Progenitor cell of endocrine pancreas (in vitro differentiated cells): ENCODE measurements at regions not wholly inside any gene's neighbourhood (a gene's known extent, or its start where the extent isn't known, plus 50 kb on each side); places are given as distances from the start of the nearest gene placed in this dataset.

ENCODE experiments used
- DNase-seq: peaks from one replicate; pipeline ENCODE4 v3.0.0; 2021; ENCODE audit warnings: low spot score; ENCODE audit not compliant: unreplicated experiment
- H3K27ac Mint-ChIP-seq: 2 replicates; pipeline ENCODE4 v1.8.0; 2021; ENCODE audit warnings: mild to moderate bottlenecking, moderate library complexity, mixed read lengths
- H3K27me3 Mint-ChIP-seq: 2 replicates; pipeline ENCODE4 v1.8.0; 2021; ENCODE audit warnings: mixed read lengths
- H3K36me3 Mint-ChIP-seq: 2 replicates; pipeline ENCODE4 v1.8.0; 2022; ENCODE audit warnings: mixed read lengths; ENCODE audit not compliant: insufficient read depth
- H3K4me1 Mint-ChIP-seq: 2 replicates; pipeline ENCODE4 v1.8.0; 2021; ENCODE audit warnings: low read depth, mixed read lengths
- H3K4me3 Mint-ChIP-seq: 2 replicates; pipeline ENCODE4 v1.8.0; 2021; ENCODE audit warnings: low read depth, mild to moderate bottlenecking, moderate library complexity, mixed read lengths
- H3K9me3 Mint-ChIP-seq: 2 replicates; pipeline ENCODE4 v1.8.0; 2021; ENCODE audit warnings: low read depth, mixed read lengths
- TF ChIP-seq, protein P1 (sequence below): fragments of 200-600 bp; sonication (generic); IDR thresholded peaks from one replicate; pipeline ENCODE4 v1.5.0; 2021; ENCODE audit warnings: antibody characterized with exemption, mild to moderate bottlenecking; ENCODE audit not compliant: unreplicated experiment

DNA sequence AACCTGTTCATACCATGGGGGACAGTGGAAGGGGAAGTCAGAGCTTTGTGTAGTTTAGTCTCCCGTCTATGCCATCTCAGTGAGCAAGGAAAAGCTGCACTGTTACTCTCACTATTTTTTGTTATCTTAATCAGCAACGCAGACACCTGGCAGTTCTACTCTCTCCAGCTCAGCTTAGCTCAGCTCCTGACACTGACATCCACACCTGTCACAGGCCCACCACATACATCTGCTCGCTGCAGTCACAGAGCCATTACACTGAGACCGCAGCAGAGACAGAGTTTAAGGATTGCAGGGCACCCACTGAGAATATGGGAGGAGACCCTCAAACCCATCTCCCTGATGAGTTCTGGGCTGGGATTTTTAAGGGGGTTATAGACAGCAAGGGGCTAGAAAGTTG is 257.3 kb upstream of the AKR1E2 start:
- no peak for DNase-seq
- no peaks in the 10 kb centered on the region for H3K27me3 Mint-ChIP-seq
- H3K4me1 Mint-ChIP-seq = no peaks in the 10 kb centered on the region
- H3K27ac Mint-ChIP-seq = no peak overlapping the region
- no peak overlapping the region for H3K4me3 Mint-ChIP-seq
- TF ChIP-seq, protein P1, sequence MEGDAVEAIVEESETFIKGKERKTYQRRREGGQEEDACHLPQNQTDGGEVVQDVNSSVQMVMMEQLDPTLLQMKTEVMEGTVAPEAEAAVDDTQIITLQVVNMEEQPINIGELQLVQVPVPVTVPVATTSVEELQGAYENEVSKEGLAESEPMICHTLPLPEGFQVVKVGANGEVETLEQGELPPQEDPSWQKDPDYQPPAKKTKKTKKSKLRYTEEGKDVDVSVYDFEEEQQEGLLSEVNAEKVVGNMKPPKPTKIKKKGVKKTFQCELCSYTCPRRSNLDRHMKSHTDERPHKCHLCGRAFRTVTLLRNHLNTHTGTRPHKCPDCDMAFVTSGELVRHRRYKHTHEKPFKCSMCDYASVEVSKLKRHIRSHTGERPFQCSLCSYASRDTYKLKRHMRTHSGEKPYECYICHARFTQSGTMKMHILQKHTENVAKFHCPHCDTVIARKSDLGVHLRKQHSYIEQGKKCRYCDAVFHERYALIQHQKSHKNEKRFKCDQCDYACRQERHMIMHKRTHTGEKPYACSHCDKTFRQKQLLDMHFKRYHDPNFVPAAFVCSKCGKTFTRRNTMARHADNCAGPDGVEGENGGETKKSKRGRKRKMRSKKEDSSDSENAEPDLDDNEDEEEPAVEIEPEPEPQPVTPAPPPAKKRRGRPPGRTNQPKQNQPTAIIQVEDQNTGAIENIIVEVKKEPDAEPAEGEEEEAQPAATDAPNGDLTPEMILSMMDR = no peak
- H3K9me3 Mint-ChIP-seq = no peaks in the 10 kb centered on the region
- no peaks in the 10 kb centered on the region for H3K36me3 Mint-ChIP-seq

DNA sequence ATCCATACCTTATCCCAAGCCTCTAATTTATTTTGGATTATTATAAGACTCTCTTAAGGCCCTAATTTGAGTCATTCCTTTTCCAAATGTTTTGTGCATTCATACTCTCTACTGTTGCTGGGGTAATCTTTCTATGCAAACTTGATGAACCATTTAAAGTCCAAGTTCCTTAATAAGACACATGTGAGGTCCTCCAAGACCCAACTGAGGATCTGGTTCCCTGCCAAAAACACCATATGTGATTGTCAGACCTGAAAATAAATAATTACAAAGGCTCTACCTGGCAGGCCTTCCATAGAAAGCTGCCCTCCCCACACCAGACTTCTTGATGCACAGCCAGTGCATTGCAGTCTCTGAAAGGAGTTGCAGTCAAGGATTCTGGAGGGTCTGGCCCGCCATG is 257.9 kb upstream of the AKR1E2 start:
- H3K4me1 Mint-ChIP-seq = no peaks in the 10 kb centered on the region
- no peaks in the 10 kb centered on the region for H3K27me3 Mint-ChIP-seq
- H3K27ac Mint-ChIP-seq = no peak overlapping the region
- H3K4me3 Mint-ChIP-seq = no peak overlapping the region
- DNase-seq = no peak
- TF ChIP-seq, protein P1 = no peak
- no peaks in the 10 kb centered on the region for H3K36me3 Mint-ChIP-seq
- no peaks in the 10 kb centered on the region for H3K9me3 Mint-ChIP-seq

DNA sequence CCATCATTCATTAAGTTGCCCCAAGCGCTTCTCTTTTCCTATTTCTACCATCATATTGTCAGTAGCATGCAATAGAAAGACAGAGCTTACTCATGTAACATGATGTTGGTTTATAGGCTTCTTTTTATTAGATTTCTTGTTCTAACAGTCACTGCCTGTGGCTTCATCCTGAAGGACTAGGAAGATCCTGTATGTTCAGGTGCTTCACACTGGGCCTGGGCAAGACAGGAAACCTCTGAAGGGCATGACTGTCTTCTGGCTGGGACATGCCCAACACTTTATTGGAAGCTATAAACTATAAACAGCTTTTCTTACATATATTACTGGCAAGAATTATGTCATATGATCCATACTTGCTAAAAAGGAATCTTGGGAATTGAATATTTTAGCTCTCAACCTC is 258.4 kb upstream of the AKR1E2 start:
- Mint-ChIP-seq H3K27me3 (no peaks in the 10 kb centered on the region), H3K9me3 (no peaks in the 10 kb centered on the region), H3K4me3 (no peak overlapping the region), H3K27ac (no peak overlapping the region), H3K36me3 (no peaks in the 10 kb centered on the region), H3K4me1 (no peaks in the 10 kb centered on the region)
- TF ChIP-seq, protein P1 = no peak
- DNase-seq = no peak

DNA sequence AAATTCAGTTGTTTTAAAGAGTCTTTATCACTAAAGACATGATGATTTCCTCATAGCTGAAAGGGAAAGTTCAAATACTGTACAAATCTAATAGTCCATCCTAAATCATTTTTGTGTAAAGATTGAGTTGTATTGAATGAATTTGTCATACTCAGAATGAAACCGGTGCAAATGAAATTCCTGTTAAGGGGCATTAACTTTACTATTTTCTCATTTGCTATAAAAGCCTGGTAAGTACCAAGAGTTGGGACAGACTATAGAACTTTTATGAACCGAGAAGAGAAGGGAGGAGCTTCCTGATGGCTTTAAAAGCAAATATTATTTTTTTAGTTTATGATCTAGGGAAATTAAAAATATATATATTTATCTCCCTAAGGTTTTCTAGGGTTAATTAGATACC is 260.0 kb upstream of the AKR1E2 start:
- H3K36me3 Mint-ChIP-seq = no peaks in the 10 kb centered on the region
- no peak for DNase-seq
- H3K27ac Mint-ChIP-seq = no peak overlapping the region
- no peaks in the 10 kb centered on the region for H3K4me1 Mint-ChIP-seq
- no peaks in the 10 kb centered on the region for H3K27me3 Mint-ChIP-seq
- no peaks in the 10 kb centered on the region for H3K9me3 Mint-ChIP-seq
- H3K4me3 Mint-ChIP-seq = no peak overlapping the region
- TF ChIP-seq, protein P1 = no peak

DNA sequence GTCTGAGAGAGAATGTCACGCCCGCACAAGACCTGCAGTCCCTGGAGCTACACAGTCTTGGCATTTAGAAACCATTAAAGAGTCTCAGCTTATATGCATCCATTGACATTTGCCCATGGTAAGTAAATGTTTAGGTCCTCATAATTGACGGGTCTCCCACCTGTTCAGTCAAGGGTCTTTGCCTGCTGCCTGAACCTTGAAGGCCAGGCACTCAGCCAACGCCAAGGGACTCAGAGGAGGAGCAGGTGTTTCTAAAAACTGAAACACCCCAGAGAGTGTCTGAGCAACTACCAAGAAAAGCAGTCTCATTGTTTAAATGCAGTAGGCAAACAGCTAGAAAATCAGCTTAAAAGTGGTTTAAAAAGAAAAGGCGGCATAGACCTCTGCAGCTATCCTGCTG is 264.7 kb upstream of the AKR1E2 start:
- TF ChIP-seq, protein P1 = no peak
- Mint-ChIP-seq H3K4me1 (peaks cover 2% of the 10 kb centered on the region), H3K27ac (no peak overlapping the region), H3K4me3 (no peak overlapping the region), H3K9me3 (no peaks in the 10 kb centered on the region), H3K36me3 (no peaks in the 10 kb centered on the region), H3K27me3 (no peaks in the 10 kb centered on the region)
- DNase-seq = no peak

DNA sequence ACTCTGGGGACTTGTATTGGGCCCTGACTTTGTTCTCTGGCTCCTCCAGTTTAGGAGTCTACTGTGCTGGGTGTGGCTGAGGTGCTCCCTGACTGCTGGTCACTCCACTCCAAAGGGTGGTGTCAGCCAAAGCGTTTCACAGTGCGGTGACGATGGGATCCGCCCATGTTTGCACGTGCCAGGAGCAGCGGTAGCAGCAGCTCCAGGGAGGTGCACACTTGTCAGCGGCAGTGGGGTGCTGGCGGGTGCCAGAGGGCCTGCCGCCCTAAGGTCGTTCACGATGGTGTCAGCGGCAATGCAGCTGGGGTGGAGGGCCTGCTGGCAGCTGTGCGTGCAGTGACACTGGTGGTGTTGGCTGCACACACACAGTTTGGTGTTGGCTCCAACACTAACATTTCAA is 268.5 kb upstream of the AKR1E2 start:
- H3K27ac Mint-ChIP-seq = no peak overlapping the region
- TF ChIP-seq, protein P1 = no peak
- H3K9me3 Mint-ChIP-seq = no peaks in the 10 kb centered on the region
- H3K27me3 Mint-ChIP-seq = no peaks in the 10 kb centered on the region
- H3K36me3 Mint-ChIP-seq = no peaks in the 10 kb centered on the region
- H3K4me3 Mint-ChIP-seq = no peak overlapping the region
- no peak for DNase-seq
- H3K4me1 Mint-ChIP-seq = peaks cover 2% of the 10 kb centered on the region
